RWPE2 (cell line): ENCODE measurements at regions not wholly inside any gene's neighbourhood (a gene's known extent, or its start where the extent isn't known, plus 50 kb on each side); places are given as distances from the start of the nearest gene placed in this dataset.

ENCODE experiments used
- ATAC-seq: fragments of 200-7000 bp; cut with Tn5 transposase; 3 replicates; pipeline ENCODE4 v1.9.1; 2021; ENCODE audit warnings: low read depth
- DNase-seq: peaks from one replicate; pipeline ENCODE4 v3.0.0-alpha.2; 2020; ENCODE audit warnings: low spot score
- H3K27ac ChIP-seq: fragments of 450-650 bp; 2 replicates; pipeline ENCODE4 v1.5.1; 2017; ENCODE audit warnings: mild to moderate bottlenecking; ENCODE audit not compliant: poor library complexity, severe bottlenecking
- H3K27me3 ChIP-seq: fragments of 250-450 bp; sonication (Bioruptor Pico); 2 replicates; pipeline ENCODE4 v1.5.1; 2021; ENCODE audit warnings: mild to moderate bottlenecking, moderate library complexity; ENCODE audit not compliant: insufficient read depth, poor library complexity, severe bottlenecking
- H3K36me3 ChIP-seq: fragments of 250-450 bp; sonication (Bioruptor Pico); 2 replicates; pipeline ENCODE4 v1.5.1; 2020; ENCODE audit warnings: low read depth, mild to moderate bottlenecking, moderate library complexity
- H3K4me1 ChIP-seq: fragments of 250-450 bp; sonication (Bioruptor Pico); 2 replicates; pipeline ENCODE4 v1.5.1; 2021; ENCODE audit warnings: mild to moderate bottlenecking, moderate library complexity; ENCODE audit not compliant: insufficient read depth, poor library complexity, severe bottlenecking
- H3K4me3 ChIP-seq: fragments of 250-450 bp; sonication (Bioruptor Pico); 2 replicates; pipeline ENCODE4 v1.5.1; 2021; ENCODE audit warnings: mild to moderate bottlenecking, moderate library complexity; ENCODE audit not compliant: severe bottlenecking
- H3K9me3 ChIP-seq: fragments of 250-450 bp; sonication (Bioruptor Pico); 2 replicates; pipeline ENCODE4 v1.5.1; 2021; ENCODE audit warnings: mild to moderate bottlenecking, moderate library complexity; ENCODE audit not compliant: severe bottlenecking
- TF ChIP-seq, protein P1 (sequence below): fragments of 450-650 bp; IDR thresholded peaks from one replicate; pipeline ENCODE4 v1.5.1; 2017; ENCODE audit warnings: mild to moderate bottlenecking, moderate library complexity; ENCODE audit not compliant: poor library complexity, severe bottlenecking

DNA sequence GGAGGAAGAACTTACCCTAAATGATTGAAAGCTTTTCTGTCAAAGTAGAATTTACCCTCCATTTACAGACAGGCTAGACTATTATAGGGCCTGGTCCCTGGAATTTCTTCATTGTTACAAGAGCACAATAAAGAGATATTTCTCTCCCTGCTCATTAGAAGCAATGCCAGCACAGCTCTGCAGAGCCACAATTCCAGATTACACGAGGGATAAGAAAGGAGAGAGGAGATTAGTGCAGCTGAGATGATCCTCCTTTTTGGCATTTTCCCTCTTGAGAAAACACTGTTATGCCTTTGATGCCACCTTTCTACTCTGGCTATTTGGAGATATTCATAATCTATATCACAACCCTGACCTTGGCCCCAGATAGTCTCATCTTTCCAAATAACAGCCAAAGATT lies 1119.5 kb upstream of the TMPRSS15 start:
- DNase-seq (no peak), ATAC-seq (no peak)
- H3K9me3 ChIP-seq, result no peaks in the 10 kb centered on the region
- H3K36me3 ChIP-seq, result no peaks in the 10 kb centered on the region
- no peak overlapping the region for H3K4me3 ChIP-seq
- H3K27ac ChIP-seq, result no peak overlapping the region
- no peaks in the 10 kb centered on the region for H3K4me1 ChIP-seq
- peaks cover 3% of the 10 kb centered on the region for H3K27me3 ChIP-seq
- TF ChIP-seq, protein P1, sequence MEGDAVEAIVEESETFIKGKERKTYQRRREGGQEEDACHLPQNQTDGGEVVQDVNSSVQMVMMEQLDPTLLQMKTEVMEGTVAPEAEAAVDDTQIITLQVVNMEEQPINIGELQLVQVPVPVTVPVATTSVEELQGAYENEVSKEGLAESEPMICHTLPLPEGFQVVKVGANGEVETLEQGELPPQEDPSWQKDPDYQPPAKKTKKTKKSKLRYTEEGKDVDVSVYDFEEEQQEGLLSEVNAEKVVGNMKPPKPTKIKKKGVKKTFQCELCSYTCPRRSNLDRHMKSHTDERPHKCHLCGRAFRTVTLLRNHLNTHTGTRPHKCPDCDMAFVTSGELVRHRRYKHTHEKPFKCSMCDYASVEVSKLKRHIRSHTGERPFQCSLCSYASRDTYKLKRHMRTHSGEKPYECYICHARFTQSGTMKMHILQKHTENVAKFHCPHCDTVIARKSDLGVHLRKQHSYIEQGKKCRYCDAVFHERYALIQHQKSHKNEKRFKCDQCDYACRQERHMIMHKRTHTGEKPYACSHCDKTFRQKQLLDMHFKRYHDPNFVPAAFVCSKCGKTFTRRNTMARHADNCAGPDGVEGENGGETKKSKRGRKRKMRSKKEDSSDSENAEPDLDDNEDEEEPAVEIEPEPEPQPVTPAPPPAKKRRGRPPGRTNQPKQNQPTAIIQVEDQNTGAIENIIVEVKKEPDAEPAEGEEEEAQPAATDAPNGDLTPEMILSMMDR, result no peak

DNA sequence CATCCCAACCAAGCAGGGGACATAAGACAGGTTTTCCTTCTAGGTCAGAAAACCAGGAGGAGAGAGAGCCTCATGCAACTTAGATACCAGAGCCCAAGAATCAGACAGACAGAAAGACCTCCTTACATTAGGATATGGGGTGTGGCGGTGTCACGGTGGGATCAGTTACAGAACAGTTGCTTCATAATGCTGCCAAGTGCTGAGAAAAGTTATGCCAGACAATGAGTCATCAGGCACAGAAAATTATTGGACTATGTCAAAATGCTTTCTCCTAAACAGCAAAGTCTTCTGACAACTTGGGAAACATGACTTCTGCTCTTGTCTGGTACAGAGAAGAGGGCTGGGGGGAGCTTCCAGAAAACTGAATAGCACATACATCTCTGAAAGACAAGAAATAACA lies 1120.2 kb upstream of the TMPRSS15 start:
- Histone ChIP-seq H3K4me1 (no peaks in the 10 kb centered on the region), H3K27ac (no peak overlapping the region), H3K9me3 (no peaks in the 10 kb centered on the region), H3K4me3 (no peak overlapping the region), H3K36me3 (no peaks in the 10 kb centered on the region), H3K27me3 (peaks cover 3% of the 10 kb centered on the region)
- TF ChIP-seq, protein P1, result no peak
- no peak for ATAC-seq
- DNase-seq, result no peak

DNA sequence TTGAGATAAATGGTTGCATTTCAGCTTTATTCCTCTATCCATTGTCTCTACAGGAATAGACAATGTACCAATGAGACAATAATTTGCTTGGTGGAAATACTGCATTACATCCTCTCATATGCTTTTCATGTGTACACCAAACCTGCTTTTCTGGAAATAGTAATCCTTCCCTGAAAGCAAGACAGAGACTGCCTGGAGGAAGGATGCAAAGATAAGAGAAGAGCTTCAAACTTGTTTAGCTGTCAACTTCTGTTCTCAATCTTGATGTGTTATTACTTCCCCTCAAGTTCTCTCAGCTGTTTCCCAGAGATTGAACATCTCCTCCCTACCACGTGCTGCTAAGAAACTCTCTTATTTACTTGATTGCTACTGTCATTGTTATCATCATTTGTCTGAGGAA lies 1125.4 kb upstream of the TMPRSS15 start:
- Histone ChIP-seq H3K27me3 (no peaks in the 10 kb centered on the region), H3K27ac (no peak overlapping the region), H3K4me3 (no peak overlapping the region), H3K4me1 (no peaks in the 10 kb centered on the region), H3K36me3 (no peaks in the 10 kb centered on the region), H3K9me3 (no peaks in the 10 kb centered on the region)
- TF ChIP-seq, protein P1, result no peak
- no peak for DNase-seq
- ATAC-seq, result no peak

DNA sequence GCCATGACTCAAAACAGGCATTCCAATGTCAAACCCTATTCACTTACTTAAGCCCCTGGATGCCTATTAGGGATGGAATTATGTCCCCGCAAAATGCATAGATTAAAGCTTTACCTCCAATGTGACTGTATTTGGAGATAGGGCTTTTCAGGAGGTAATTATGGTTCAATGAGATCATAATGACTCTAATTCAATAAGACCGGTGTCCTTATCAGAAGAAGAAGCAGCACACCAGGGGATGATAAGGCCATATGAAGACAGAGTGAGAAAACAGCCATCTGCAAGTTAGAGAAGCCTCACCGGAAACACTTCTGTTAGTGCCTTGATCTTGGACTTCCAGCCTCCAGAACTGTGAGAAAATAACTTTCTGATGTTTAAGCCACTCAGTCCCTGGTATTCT lies 1131.8 kb upstream of the TMPRSS15 start:
- TF ChIP-seq, protein P1, result no peak
- H3K27ac ChIP-seq, result no peak overlapping the region
- H3K9me3 ChIP-seq, result no peaks in the 10 kb centered on the region
- no peaks in the 10 kb centered on the region for H3K4me1 ChIP-seq
- no peaks in the 10 kb centered on the region for H3K36me3 ChIP-seq
- no peaks in the 10 kb centered on the region for H3K27me3 ChIP-seq
- ATAC-seq, result no peak
- no peak overlapping the region for H3K4me3 ChIP-seq
- no peak for DNase-seq

DNA sequence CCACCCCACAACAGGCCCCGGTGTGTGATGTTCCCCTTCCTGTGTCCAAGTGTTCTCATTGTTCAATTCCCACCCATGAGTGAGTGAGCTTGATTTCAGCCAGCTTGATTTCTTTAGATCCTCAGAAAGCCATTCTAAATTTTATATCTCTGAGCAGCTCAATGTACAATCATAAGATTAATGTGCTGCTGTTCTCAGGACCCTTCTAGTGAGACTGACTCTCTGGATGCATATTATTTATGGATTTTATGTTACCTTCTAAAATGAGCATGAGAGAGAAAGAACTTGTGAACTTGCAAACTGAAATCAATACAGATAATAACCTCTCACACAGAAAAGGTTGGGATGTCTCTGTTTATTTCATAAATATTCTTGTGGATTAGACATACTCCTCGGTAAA lies 1133.5 kb upstream of the TMPRSS15 start:
- no peaks in the 10 kb centered on the region for H3K4me1 ChIP-seq
- TF ChIP-seq, protein P1, result no peak
- no peak overlapping the region for H3K27ac ChIP-seq
- no peak for ATAC-seq
- H3K9me3 ChIP-seq, result no peaks in the 10 kb centered on the region
- DNase-seq, result no peak
- H3K36me3 ChIP-seq, result no peaks in the 10 kb centered on the region
- H3K4me3 ChIP-seq, result no peak overlapping the region
- no peaks in the 10 kb centered on the region for H3K27me3 ChIP-seq
